GM10266 (cell line): ENCODE measurements at regions not wholly inside any gene's neighbourhood (a gene's known extent, or its start where the extent isn't known, plus 50 kb on each side); places are given as distances from the start of the nearest gene placed in this dataset.

Experiments used
- DNase-seq: peaks from one replicate; pipeline ENCODE4 v3.0.0; 2012; ENCODE audit errors: extremely low spot score
- TF ChIP-seq, protein P1 (sequence below): IDR thresholded peaks from 2 replicates; pipeline ENCODE4 v1.5.1; 2012; ENCODE audit warnings: mild to moderate bottlenecking, low read depth; ENCODE audit not compliant: control insufficient read depth, insufficient read depth; ENCODE audit errors: missing control alignments

- DNase-seq = no peak
- TF ChIP-seq, protein P1, sequence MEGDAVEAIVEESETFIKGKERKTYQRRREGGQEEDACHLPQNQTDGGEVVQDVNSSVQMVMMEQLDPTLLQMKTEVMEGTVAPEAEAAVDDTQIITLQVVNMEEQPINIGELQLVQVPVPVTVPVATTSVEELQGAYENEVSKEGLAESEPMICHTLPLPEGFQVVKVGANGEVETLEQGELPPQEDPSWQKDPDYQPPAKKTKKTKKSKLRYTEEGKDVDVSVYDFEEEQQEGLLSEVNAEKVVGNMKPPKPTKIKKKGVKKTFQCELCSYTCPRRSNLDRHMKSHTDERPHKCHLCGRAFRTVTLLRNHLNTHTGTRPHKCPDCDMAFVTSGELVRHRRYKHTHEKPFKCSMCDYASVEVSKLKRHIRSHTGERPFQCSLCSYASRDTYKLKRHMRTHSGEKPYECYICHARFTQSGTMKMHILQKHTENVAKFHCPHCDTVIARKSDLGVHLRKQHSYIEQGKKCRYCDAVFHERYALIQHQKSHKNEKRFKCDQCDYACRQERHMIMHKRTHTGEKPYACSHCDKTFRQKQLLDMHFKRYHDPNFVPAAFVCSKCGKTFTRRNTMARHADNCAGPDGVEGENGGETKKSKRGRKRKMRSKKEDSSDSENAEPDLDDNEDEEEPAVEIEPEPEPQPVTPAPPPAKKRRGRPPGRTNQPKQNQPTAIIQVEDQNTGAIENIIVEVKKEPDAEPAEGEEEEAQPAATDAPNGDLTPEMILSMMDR = no peak
Measured at GRCh38 chr10:76666891-76667290, 970.7 kb downstream of the KCNMA1 start.

DNA sequence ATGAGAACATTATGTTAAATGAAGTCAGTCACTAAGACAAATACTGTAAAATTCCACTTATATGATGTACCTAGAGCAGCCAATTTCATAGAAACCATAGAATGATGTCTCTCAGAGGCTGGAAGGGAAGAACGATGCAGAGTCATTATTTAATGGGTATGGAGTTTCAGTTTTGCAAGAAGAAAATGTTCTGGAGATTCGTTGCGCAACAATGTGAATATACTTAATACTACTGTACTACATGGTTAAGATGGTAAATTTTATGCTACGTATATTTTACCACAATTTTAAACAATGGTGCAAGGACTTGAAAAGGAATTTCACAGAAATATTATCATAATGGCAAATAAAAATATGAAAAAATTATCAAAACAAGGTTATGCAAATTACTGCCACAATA, 972.6 kb downstream of the KCNMA1 start:
- DNase-seq = no peak
- TF ChIP-seq, protein P1 = no peak

GRCh38 chr10:76657337-76658012, 980.1 kb downstream of the KCNMA1 start:
- TF ChIP-seq, protein P1 = no peak
- DNase-seq = no peak

GRCh38 chr10:76651154-76651553, 986.5 kb downstream of the KCNMA1 start:
- TF ChIP-seq, protein P1 = no peak
- no peak for DNase-seq

- DNase-seq = no peak
- TF ChIP-seq, protein P1 = no peak
Measured at GRCh38 chr10:76649723-76650127, 987.9 kb downstream of the KCNMA1 start.

GRCh38 chr10:76649254-76649653, 988.4 kb downstream of the KCNMA1 start:
- TF ChIP-seq, protein P1 = no peak
- DNase-seq = no peak

GRCh38 chr10:76647301-76647700, 990.3 kb downstream of the KCNMA1 start:
- TF ChIP-seq, protein P1 = no peak
- DNase-seq = no peak
